NCI-H510A treated with DMSO at 0.1 percent for 48 hours (cell line): ENCODE measurements at regions not wholly inside any gene's neighbourhood (a gene's known extent, or its start where the extent isn't known, plus 50 kb on each side); places are given as distances from the start of the nearest gene placed in this dataset.
A peak's percentile ranks its signal among the peaks of the same experiment; 100 is the strongest.

Source experiments
- DNase-seq: peaks from one replicate; lab custom pipeline; 2025; lab: John Stamatoyannopoulos, UW

DNA sequence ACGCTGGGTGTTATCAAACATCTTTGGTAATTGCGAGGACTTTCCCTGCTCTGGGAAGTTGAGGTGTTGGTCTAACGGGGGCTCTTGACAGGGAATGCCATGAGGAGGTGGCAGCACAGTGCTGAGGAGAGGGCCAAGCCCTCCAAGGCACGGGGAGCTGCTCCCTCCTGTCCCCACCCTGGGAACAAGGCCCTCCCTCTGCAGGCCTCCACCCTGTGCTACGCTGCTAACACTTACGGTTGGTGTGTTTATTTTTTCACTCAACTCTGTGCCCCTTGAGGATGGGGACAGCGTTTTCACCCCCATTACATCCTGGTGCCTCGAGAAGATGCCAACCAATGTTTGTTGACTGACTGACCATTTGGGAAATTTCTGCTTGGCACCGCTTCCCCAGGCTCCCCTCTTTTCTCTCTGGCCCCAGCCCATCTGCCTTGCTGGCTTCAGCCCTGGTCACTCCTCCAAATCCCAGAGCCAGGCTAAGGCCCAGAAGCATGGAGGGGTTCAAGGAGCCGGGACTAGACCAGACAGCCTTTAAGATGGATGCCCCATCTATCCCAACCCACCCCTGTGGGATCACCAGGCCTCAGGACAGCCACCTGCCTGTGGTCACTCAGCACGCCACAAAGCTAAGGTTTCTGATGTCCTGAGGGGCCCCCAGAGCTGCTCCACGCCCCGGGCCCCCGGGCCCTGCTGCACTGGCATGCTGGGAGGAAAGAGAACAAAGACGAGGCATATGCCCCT is 125.7 kb downstream of the BARX1 start:
- no peak for DNase-seq

DNA sequence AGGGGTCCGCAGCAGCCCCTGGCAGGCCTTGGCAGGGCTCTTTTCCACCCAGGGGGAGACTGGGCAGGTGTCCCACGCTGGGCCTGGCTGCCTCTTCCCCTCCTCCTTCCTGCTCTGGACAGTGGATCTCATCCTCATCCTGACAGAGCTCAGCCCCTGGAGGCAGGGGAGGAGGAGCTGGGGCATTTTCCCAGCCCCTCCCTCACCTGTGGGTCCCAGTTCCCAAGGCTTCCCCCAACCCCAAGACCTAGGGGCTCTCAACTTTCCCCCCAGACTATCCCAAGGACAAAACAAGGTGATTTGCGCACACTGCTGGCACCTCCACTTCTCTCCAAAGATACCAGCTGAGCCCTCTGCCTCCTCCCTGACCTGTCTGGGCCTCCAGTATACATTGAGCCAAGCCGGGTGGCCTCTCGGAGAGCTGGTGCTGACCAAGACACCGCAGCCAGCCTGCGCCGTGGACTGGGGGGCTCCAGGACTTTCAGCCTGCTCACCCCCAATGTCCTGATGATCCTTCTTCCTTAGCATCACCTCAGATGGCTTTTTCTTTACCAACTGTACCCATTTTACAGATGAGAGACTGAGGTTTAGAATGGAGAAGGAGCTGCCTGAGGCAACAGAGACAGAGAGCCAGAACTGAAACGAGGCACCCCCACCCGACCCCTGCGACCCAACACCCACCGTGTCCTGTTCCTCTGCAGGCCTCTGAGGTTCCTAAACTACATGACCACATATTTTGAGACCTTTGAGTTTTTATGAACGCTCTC is 126.6 kb downstream of the BARX1 start:
- no peak for DNase-seq

GRCh38 chr9:93827545-93828330 is 127.4 kb downstream of the BARX1 start:
- peak; percentile 72 for DNase-seq

- DNase-seq: no peak
Measured at GRCh38 chr9:93826905-93827544, 128.1 kb downstream of the BARX1 start.

DNA sequence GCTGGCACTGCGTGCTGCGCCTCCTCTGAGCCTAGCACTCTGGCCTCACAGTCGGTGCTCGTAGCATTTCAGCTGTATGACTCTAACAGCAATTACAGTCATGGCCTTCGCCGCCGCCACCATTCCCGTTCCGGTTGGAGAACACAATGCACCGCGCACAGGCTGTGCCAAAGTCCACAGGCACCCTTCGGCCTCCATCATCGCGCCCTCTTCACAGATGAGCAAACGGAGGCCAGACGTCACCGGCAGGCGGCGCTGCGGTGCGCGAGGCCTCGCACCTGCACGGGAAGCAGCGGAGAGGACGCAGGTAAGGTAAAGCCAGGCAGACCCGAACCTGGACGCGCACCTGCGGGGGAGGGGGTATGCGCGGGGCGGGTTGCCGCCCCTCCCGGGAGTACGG is 128.9 kb downstream of the BARX1 start:
- no peak for DNase-seq

DNA sequence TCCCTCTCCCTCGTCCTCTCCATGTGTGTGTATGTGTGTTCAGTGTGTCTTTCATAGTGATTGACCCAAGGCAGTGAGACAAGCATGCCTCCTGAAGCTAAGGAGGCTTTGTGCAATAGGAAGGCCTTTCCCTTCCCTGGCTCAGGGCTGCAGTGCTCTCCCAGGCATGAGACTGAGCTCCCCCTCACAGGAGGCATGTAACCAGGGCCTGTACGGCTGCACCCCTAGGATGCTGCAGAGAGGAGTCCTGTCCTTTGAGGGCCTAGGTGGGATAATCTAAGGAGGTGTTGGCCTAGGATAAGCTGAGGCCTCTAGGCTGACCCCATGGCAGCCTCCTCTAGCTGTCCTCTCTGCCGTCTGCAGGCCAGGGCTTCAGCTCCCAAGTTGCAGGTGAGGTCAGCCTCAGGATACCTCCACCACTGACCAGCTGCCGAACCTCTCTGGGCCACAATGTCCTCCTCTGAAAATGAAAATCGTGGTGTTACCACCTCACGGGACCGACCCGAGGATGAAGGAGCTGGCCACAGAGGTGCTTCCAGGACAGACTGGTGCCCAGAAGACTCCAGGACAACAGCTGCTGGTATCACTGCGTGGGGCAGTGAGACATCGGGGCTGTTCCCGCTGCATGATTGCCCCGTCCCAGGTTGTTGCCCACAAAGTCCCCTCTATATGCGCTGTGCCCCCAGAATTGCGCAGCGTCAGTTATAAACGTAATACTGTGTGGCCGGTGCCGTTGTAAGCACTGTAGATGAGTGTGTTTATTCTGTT is 129.6 kb downstream of the BARX1 start:
- DNase-seq: no peak

- no peak for DNase-seq
Measured at GRCh38 chr9:93824386-93825294, 130.5 kb downstream of the BARX1 start.

GRCh38 chr9:93823245-93824072 is 131.7 kb downstream of the BARX1 start:
- DNase-seq: no peak

DNA sequence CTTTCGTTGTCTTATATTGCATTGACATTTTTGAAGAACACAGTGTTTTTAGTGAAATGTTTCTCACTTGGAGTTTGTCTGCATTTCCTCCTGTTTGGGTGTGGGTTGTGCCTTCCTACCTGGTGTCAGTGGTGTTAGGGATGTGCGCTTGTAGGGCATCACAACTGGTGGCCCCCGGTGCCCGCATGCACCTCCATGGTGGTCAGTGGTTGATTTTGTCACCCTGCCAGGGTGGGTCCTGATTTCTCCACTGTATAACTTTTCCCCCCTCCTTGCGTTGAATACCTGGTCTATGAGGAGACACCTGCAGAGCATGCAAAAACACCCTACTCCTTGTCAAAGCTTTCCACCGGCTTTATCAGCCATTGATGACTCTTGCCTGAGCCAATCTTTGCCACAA is 132.9 kb downstream of the BARX1 start:
- no peak for DNase-seq

DNA sequence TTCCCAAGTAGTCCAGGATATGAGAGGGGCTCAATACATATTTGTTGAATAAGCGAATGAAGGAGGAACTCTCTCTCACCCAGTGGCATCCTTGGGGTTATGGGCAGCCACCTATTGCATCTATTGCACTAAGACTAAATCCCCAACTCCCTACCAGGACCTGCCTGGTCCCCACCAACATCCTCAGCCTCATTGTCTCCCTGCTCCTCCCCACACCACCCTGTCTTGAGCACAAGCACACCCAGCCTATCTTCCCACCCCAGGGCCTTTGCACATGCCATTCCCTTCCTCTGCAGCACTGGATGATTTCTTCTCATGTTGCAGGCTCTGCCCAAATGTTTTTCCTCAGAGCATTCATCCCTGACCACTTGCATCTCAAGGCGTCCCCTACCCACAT is 133.8 kb downstream of the BARX1 start:
- no peak for DNase-seq

DNA sequence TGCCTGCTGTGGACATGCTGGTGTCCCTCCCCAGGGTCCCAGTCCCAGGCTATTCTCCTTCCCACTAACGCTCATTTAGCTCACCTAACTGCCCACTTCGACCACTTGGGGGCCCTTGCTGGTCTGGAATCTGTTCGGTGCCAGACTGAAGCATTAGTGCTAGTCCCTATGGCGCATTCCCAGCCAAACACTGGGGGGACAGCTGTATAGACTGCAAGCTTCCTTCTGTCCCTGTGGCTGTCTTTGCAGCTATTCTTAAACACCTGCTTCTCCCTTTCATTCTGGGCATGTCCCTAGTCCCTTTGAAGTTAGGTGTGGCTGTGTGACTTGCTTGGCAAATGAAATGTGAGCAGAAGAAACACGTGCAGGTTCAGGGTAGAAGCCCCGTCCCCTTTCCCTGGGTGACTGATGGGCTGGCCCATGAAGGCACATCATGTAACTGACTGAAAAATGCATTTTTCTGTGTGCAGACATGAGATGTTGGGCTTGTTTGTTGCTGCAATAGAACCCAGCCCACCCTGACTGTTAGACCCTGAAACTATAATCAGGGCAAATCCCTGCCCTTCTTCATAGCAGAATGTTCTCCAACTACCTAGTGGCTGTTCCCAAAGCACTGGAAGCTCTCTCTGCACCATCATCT is 134.4 kb downstream of the BARX1 start:
- peak; percentile 35 for DNase-seq

DNA sequence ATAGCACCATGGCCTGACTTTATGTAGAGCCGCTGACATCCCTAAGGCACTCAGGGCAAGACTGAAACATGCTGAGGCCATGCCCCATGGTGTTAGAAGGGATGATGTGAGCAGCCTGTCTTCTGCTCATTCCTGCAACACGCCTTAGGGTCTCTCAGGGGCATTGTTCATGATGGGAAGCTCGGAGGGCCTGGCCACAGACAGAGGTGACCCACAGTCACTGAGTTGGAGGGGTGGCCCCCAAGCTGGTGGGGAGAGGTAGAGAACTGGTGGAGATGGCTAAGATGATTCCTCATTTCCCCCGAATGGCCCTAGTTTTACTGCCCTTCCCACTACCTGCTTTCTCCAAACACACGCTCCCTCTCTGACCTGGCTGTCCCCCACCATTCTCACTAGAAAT is 135.2 kb downstream of the BARX1 start:
- no peak for DNase-seq

GRCh38 chr9:93818827-93819472 is 136.2 kb downstream of the BARX1 start:
- DNase-seq: no peak

GRCh38 chr9:93818237-93818636 is 136.9 kb downstream of the BARX1 start:
- DNase-seq: no peak

- no peak for DNase-seq
Measured at GRCh38 chr9:93815677-93816076, 139.5 kb downstream of the BARX1 start.

DNA sequence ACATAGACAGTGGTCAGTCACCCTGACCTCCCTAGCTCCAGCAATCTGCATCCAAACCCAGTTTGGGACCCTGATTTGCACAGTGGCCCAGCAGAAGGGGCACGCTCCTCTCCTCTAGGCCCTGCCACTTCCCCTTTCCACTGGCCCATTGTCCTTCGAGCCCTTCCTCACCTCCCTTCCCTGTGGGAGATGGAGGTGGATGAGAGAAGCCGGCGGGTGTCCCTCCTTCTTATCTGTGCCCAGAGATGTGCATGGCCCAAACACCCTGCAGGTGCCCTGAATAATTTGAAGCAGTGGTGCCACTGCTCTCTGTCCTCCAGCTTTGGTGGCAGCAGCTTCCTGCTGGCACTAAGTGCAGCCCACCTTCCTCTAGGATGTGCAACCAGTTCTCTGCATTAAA is 140.0 kb downstream of the BARX1 start:
- no peak for DNase-seq

GRCh38 chr9:93814077-93814956 is 140.8 kb downstream of the BARX1 start:
- peak; percentile 96 for DNase-seq
